ENCODE measurements at regions not wholly inside any gene's neighbourhood (a gene's known extent, or its start where the extent isn't known, plus 50 kb on each side); places are given as distances from the start of the nearest gene placed in this dataset.
A peak's percentile ranks its signal among the peaks of the same experiment; 100 is the strongest.
"Not testable (repeated sequence)": the region's sequence is repeated elsewhere in the genome, so short reads cannot be mapped to it uniquely, and the experiment has no call there.

- DNase-seq = no peak
Measured at GRCh38 chr20:30811885-30812671, 445.4 kb upstream of the DEFB115 start.

DNA sequence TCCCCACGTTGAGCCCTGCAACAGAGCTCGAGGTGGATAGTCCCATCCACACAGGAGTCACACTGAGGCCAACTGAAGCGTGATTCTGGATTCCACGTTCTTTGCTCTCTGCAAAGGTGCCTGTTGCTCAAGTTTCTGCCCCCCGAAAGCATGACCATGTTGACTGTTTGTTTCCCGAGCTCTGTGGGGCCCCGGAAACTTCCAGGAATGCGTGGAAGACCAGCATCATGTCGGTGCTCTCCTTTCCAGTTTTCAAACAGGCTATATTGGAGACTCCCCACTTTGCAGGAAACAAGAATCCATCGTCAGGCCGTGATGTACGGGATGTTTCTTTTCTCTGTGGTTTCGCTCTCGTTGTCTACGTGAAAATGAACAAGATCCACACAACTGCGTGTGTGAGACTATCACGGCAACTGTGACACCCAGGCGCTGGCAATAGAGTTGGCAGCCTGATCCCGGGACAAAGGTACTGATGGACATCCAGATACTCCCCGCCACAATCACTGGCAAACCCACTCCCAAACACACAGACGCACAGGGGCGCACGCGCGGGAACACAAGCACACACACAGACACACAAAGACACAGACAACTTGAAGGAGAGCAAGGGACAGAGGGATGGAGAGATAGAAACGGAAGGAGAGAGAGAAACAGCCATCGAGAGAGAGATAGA is 444.6 kb upstream of the DEFB115 start:
- DNase-seq = no peak

DNA sequence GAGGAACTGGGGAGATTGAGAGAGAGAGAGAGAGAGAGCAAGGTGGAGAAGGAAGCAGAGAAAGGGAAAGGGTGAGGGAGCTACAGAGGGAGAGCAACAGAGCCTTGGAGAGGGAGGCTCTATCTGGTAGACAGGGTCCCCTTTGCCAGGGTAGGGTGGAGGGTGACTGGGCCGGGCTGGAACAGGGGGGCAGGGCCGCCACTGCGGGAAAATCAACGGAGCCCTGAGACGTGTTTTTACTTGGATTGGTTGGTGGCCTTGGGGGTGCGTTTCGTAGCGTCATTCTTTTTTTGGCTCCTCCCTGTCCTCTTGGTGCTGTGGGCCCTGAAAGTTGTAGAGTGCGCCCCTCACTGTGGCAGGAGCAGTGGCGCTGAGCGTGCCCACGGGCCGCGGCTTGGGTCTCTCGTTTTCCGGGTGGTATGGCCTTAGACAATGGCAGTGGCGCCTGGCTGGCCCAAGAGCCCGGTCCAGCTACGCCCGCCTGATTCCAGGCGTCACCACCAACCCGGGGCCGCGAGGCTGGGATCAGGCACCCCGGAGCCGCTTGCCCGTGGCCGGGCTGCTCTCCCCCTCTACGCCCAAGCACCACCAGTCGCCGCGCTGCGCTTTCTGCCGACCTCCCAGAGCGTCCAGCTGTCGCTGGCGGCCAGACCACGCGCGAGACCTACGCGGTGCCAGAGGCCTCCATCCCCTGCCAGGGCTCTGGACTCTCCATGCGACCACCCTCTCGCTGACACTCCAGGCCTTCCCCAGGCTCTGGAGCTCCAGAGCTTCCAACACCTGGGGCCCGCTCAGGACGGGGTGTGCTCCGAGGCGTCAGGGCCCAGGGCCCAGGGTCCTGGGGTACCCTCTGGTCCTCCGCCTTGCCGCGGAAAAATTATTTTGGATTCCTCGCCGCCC is 443.8 kb upstream of the DEFB115 start:
- DNase-seq = not testable (repeated sequence)

DNA sequence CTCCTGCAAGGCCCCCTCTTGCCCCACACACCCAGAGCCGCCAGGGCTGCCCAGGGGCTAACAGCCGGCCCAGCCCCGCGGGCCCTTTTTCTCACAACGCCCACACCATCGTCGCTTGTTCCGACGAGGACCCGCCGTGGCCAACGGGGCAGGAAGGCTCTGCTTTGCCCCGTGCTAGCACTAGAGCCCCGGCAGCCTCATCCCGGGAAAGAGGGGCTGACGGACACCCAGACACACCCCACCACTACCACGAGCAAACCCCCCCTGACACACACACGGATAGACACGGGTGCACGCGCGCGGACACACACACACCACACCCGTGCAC is 443.2 kb upstream of the DEFB115 start:
- not testable (repeated sequence) for DNase-seq

- peak; percentile 20 for DNase-seq
Measured at GRCh38 chr20:30815027-30815576, 442.4 kb upstream of the DEFB115 start.

GRCh38 chr20:30815577-30816181 is 441.8 kb upstream of the DEFB115 start:
- DNase-seq = no peak

DNA sequence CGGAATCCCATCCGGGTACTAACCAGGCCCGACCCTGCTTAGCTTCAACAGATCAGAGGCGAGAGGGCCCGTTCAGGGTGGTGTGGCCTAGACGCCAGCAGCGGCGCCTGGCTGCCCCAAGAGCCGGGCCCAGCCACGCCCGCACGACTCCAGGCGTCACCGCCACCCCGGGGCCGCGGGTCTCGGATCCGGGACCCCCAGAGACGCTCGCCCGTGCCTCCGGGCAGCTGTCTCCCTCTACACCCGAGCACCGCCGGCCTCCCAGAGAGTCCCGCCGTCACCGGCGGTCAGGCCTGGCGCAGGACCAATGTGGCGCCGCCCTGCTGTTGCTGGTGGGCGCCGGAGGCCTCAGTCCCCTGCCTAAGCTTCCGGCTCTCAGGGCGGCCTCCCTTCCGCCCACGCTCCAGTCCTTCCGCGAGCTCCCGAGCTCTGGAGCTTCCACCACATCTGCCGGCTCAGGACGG is 441.2 kb upstream of the DEFB115 start:
- no peak for DNase-seq

DNA sequence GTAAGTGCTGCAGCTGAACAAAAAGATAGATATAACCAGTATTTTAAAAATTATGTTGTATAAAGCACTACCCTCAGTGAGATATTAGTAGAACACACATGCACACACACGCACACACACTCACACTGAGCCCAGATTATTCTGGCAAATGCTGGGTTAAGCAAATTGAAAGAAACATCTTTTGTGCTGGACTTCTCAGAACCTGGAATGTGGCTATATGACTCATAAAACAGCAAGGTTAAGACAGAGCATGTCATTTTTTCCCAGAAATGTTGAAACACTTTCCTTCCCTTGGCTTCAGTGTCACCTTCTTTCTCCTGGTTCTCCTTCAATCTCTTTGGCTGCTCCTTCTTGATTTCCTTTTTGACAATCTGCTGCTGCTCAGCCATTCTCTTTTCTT is 435.8 kb upstream of the DEFB115 start:
- DNase-seq = not testable (repeated sequence)

DNA sequence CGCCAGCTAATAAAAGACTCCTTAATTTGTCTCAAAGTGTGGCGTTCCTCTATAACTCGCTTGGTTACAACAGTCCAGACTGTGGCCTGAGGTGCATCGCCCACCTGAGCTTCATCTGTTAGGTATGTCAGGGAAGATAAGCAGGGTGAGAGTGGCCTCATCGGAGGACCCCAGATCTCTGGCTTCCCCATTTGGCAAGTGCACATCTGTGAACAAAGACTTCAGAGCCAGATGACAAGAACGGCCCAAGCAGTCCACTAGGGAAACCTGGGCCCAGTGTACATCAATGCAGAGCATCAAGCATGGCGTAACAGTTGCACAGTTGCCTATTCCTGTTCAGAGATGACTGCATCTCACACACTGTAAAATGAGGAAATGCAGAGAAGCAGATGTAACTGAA is 432.8 kb upstream of the DEFB115 start:
- DNase-seq = not testable (repeated sequence)

- not testable (repeated sequence) for DNase-seq
Measured at GRCh38 chr20:30845923-30846322, 411.5 kb upstream of the DEFB115 start.

DNA sequence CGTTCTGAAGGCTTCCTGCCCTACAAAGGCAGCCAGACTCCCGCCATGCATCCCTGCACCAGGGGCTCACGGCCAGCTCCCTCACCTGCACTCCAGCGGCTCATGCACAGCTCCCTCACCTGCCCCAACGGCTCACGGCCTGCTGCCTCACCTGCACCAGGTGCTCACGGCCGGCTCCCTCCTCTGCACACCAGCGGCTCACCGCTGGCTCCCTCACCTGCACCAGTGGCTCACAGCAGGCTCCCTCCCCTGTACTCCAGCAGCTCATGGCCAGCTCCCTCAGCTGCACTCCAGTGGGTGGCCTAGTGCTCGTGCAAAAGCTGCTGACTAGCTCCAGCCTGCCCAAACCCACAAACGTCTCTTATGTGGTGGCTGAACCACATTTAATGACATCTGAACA is 389.2 kb upstream of the DEFB115 start:
- DNase-seq = not testable (repeated sequence)

GRCh38 chr20:30871127-30871526 is 386.3 kb upstream of the DEFB115 start:
- DNase-seq = not testable (repeated sequence)

GRCh38 chr20:30872252-30872651 is 385.2 kb upstream of the DEFB115 start:
- DNase-seq = not testable (repeated sequence)

DNA sequence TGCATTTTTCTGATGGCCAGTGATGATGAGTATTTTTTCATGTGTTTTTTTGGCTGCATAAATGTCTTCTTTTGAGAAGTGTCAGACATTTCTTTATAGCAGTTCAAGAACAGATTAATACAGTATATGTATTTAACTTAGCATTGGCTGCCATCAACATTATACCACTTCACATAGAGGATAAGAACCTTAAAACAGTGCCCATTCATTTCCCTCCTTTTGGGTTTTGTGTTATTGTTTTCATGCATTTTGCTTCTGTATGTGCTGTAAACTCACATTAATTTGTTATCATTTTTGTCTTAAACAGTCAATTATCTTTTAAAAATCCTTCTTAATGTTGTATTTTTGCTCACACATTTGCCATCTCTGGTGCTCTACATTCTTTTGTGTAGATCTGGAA is 381.6 kb upstream of the DEFB115 start:
- not testable (repeated sequence) for DNase-seq

DNA sequence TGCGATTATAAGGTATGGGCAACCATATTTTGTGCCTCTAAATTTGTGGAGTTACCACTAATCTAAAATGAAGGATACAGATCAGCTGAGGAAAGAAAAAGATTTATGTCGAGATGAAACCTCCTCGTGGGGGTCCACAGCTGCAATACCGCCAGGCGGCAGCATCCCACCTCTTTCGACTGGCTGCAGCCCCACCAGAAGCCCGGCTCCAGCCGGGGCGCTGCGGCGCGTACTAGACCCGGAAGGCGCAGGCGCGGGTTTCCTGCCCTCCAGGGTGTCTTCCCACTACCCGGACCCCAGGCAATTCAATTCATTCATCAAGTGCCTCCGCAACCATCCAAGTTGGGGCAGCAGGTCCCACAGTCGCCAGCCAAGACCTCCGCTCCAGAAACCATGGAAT is 366.1 kb upstream of the DEFB115 start:
- not testable (repeated sequence) for DNase-seq

DNA sequence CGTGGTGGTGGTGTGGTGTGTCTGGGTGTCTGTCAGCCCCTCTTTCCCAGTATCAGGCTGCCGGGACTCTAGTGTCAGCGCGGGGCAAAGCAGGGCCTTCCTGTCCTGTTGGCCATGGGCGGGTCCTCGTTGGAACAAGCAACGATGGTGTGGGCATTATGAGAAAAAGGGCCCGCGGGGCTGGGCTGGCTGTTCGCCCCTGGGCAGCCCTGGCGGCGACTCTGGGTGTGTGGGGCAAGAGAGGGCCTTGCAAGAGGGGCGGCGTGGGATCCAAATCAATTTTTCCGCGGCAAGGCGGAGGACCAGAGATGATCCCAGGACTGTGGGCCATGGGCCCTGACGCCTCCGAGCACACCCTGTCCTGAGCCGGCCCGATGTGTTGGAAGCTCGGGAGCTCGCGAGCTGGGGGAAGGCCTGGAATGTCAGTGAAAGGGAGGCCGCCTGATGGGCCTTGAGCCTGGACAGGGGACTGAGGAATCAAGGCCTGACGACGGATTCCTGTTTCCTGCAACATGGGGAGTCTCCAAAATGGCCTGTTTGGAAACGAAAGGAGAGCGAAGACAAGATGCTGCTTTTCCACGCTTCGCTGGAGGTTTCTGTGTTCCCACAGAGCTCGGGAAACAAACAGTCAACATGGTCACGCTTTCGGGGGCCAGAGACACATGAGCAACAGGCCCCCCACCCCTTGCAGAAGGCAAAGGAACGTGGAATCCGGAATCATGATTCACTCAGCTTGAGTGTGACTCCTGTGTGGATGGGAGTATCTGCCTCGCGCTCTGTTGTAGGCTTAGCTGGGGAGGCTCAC is 364.7 kb upstream of the DEFB115 start:
- DNase-seq = no peak

- not testable (repeated sequence) for DNase-seq
Measured at GRCh38 chr20:30893346-30894314, 363.8 kb upstream of the DEFB115 start.

DNA sequence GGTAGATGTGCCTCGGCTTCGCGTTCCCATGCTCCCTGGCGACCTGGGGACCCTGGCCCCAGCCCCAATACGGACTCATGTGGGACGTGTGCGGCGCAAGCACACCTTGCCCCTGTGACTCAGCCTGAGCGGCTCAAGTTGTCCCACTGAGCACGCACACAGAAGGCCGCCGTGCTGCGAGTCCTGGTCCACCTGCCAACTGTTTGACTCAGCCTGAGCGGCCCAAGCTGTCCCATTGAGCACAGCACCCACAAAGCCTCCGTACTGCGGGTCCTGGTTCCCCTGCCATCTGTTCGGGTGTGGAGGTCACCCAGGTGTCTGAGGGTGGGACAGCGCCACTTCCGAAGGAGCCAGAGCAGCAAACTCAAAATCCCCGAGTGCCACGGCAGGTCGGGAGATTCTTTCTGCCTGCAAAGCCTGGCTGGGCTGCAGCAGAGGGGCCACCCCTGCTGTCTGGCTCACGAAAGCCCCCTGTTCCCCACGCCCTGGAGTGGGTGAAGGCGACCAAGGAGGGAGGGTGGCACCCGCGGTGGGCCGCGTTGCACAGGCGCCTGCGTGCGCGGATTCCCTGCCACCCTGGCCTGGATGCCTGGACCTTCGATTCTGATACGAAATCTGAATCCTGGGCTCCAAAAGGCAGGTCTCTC is 362.6 kb upstream of the DEFB115 start:
- DNase-seq = not testable (repeated sequence)

DNA sequence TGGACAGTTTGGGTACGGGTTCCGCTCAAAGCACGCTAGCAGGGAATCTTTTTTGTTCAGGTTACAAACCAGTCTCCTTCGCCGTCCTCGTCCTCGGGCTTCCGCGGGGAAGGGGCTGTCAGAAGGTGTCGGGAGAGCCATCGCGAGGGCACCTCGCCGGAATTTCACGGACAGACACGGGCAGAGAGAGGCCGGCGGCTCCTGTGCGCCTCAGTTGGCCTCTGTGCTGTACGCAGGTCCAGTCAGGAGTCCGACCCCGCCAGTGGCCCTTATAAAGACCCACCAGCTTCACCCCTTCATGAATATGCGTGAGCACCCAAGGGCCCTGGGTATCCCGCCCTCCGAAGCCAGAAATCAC is 362.1 kb upstream of the DEFB115 start:
- not testable (repeated sequence) for DNase-seq

All from 8988T (cell line).